ENCODE measurements at regions not wholly inside any gene's neighbourhood (a gene's known extent, or its start where the extent isn't known, plus 50 kb on each side); places are given as distances from the start of the nearest gene placed in this dataset.

DNA sequence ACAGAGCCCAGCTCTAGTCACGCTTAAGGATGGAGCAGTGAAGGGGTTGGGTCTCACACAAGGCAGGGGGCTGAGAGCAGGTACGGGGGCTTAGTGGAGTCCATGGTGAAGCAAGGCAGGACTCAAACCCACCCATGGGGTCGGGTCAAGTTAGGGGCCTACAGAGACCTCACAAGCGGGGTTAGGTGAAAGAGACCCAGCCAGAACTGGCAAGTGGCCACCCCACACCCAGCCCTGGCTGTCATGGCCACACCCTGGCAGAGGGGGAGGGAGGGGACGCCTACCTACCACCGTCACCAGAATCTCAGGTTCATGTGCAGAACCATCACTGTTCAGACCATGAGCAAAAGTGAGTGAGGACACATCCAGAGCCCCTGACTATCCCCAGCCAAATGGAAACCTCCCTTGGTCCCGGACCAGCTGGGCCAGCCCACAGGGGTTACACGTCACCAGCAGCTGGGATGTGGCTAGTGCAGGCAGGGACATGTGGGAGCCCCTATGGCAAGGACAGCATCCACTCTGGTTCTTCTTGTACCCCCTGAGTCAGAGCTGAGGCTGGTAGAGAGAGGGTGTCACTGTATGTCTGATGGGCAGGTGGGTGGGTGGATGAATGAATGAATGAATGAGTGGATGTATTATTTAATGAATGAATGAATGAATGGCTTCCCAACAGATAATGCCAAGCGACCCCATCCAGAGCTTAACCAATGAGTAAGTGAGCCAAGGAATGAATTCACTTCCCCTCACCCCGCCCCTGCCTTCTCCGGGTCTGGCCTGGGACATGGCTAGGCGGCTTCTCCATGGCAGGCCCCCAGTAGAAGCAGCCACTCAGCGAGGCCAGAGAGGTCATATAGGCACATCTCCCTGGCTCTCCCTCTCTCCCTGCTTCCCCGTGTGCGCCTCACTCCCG, 681.6 kb downstream of the TBC1D22A start:
- no peak for DNase-seq (ENCODE audit: low read depth)

DNA sequence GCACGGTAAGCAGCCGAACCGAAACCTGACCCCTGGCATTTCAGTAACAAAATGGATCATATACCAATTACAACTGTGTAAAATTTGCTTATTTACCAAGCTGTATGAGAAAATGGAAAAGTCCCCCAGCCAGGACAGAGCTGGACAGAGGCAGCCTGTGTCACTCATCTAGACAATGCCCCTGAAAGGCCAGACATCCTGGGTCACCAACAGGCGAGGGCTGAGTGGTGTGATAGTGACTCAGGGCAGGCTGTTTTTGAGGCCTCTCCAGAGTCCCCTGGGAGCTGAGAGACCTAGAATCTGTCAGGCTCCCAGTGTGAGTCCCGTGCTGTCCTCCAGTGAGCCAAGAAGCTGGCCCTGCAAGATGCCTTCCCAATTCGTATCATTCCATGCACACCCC, 680.4 kb downstream of the TBC1D22A start:
- no peak for DNase-seq (ENCODE audit: low read depth)

DNA sequence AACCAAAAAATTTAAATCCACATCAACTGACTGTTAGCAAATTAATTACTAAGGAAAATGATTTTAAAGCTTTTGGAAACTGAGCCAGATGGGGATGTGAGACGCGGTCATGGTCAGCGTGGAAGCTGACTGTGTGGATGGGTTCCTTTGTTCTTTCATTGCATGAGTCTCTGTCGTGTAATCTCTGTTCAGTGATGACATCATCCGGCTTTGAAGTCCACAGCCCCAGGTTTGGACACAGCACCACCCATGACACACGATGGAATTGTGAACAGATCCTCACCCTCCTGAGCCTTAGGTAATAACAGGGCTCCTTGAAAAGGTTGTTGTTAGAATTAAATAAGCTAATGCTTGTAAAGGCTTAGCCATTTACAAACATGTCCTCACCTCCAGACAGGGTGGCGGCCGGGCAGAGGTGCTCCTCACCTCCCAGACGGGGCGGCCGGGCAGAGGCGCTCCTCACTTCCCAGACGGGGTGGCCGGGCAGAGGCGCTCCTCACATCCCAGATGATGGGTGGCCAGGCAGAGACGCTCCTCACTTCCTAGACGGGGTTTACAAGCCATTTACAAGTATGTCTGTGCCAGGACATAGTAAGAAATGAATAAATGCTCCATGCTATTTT, 677.3 kb downstream of the TBC1D22A start:
- DNase-seq (ENCODE audit: low read depth): no peak

DNA sequence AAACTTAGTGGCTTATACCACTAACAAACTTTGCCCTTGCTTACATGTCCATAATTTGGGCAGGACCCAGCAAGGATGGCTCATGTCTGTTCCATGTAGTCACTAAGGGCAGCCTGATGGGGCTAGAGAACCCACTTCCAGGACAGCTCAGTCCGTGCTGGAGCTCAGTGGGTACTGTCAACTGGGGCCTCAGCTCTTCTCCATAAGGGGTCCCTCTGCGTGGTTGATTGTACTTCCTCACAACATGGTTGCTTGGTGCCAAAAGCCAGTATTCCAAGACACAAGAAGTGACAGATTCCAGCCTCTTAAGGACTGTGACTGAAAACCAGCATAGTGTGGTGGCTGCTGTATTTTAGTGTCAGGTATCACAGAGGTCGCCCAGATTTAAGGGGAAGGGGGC, 675.2 kb downstream of the TBC1D22A start:
- DNase-seq (ENCODE audit: low read depth): no peak

DNA sequence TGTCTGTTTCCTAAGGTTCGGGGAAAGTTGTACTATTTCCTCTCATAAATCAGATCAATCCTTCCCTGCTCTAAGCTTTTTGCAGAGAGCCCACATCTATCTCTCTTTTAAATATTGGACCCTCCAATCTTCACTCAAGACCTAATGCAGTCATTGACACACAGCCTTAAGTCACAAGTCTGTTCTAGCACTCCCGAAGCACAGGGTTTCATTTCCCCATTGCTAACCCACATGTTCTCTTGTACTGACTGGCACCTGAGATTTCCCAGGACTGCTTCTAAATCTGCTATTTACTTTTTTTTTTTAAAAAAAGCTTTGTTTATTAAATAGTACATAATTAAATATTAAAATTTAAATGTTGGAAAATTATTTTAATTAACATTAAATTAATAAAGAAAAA, 674.7 kb downstream of the TBC1D22A start:
- DNase-seq (ENCODE audit: low read depth): no peak

DNA sequence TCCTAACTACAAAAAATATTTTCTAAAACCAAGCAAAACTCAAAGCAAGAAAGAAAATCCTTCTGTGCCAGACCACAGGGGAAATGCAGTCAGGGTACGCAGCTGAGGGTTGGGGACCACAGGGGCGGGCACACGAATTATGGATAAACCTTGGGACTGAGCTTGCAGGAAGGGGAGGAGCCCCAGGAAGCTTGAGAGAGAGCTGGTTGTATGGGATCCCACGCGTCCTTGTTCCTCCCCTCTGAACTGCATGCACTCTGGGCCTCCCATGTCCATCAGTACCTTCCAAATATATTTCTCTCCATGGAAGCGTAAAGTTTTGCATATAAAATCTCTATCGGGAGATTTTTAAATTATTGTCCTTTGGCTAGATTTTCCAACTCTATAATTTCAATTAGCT, 673.4 kb downstream of the TBC1D22A start:
- DNase-seq (ENCODE audit: low read depth): no peak

DNA sequence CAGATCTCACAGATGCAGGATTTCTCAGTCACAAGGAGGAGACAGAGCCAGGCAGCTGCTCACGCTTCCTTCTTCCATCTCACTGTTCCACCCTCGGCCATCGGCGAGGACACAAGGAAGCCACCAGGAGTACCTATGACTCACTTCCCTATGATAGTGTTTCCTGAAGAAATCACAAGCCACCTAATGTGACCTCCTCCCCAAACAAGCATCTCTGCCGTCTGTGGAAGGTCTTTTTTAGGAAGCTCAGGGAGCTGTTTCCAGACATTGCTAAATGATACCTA, 672.7 kb downstream of the TBC1D22A start:
- DNase-seq (ENCODE audit: low read depth): no peak

DNA sequence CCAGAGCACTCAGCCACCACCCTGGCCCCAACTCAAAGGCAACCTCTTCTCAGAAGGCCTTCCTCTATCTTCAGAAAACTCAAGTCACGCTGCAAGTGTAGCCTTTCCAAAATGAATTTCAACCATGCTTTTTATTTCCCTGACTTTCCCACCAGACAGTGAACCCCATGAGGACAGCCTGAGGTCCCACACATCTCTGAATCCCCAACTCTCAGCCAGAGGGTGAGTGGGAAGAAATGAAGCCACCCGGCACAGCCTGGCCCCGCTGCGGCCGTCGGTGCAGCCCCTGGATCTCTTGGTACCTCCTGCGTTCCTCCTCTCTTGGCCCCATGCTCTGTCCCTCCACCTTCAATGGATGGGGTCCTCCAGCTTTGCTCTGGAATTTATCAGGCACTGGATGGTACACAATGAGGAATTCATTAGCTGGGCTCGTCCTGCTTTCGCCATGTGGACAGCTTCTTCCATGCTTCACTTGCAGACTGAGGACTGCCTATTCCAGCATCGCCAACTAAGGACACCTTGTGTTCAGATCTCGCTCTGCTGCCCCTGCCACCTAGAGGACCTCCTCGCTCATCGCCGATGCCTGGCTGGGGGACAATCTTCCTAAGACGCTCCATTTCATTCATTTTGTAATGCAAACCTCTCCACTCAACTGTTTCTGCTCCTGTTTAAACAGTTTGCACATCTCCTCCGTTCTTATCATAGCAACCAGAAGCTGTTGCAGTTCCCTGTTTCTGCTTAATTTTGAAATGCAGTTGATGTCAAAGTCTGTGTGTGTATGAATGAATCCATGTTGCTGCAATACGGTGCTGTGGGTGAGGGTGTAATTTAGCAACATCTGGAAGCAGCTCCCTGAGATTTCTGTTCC, 672.1 kb downstream of the TBC1D22A start:
- DNase-seq (ENCODE audit: low read depth): no peak

DNA sequence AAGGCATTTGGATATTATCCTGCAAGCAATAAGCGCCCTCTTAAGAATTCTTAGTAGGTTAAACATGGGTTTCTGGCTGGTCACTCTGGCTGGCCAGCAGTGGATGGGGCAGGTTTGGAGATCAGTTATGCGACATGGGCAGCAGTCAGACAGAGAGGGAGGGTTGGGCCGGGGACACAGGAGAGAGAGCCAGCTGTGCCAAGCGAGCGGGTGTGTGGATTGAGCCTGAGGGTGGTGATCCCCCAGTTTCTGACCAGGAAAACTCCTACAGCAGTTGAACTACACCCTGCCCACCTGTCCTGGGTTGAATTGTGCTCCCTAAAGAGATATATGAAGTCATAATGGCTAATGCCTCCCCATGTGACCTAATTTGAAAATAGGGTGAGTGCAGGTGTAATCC, 671.2 kb downstream of the TBC1D22A start:
- no peak for DNase-seq (ENCODE audit: low read depth)

DNA sequence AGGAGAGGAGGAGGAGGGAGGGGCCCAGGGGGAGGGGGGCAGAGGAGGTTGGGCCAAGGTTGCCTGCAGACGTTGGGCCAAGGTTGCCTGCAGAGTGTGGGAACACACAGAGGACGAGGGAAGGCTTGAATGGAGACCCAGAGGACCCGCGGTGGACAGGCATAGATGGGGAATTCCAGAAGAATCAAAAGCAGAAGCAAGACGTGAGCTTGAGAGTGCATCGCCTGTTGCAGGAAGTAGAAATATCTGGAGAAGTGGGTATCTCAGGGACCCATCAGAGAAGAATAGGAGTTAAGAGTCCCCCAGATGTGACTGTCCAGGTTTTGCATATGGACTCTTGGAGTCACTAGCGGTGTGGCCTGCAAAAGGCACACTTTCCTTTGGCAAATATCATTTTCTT, 670.2 kb downstream of the TBC1D22A start:
- DNase-seq (ENCODE audit: low read depth): no peak

DNA sequence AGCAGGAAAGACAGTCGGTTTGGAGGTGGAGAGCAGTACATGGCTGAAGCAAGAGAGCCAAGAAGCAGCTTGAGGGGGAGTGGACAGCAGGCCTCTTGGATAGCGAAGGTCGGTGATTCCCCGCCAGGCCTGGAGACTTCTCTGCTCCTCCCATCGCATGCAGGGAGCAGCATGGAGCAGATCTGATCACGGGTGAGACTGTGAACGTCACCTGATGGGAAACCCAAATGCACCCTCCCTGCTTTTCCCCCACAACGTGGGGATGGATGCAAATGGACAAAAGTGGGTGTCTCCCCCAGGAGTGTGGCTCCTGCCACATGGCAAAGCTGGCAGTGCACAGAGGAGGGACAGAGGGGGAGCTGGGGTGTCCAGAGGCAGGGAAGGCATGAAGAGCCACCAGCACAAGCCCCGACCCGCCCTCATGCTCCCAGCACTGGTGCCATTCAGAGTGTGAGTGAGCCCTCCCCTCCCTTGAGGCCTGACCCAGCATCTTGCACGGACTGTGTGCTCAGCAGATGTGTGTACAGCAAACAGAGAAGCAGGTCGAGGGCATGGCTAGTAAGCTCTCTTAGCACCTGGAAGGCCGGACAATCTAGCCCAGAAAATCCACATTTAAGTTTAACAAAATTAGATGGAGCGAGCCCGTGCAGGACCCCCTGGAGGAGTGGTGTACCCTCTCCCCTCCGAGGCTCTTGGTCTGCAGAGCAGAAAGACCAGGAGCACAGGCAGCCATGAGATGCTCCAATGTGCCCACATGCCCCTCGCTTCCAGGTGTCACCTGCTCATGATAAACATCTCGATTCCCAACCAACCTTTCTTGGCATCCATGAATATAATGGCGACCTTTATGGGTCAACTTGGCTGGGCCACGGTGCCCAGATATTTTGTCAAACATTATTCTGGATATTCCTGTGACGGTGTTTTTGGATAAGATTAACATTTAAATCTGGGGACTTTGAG, 661.7 kb downstream of the TBC1D22A start:
- DNase-seq (ENCODE audit: low read depth): no peak

DNA sequence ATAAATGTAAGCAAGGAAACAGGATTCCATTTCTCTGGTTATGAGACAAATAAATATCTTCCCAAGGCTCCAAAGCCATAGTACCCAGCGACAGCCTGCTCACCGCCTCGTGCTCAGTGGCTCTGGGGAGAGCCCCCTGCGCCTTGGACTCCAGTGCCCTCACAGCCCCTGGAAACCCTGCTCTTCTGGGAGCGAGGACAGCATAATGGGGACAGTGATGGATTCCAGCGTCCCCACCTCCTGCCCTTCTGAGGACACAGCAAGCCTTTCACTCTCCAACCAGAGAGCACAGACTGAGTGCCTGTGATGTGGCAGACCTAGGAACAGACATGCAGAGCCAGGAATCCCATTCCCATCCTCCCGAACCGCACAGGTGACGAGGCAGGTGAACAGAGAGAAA, 660.8 kb downstream of the TBC1D22A start:
- no peak for DNase-seq (ENCODE audit: low read depth)

DNA sequence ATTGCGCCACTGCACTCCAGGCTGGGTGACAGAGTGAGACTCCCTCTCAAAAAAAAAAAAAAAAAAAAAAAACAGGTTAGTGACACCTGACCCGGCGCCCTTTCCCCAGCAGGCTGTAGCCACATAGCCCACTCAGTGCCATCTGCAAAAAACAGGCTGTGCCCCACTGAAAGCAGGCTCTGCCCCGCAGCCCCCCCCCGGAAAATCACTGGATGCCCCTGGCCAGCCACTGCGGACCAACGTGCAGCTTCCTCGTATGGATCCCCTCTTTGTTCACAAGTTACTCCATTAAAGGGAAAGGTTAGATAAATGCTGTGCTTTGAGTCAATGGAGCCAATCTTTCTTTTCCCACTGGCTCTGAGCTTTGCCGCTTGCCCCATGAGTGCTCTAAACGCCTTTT, 660.3 kb downstream of the TBC1D22A start:
- no peak for DNase-seq (ENCODE audit: low read depth)

DNA sequence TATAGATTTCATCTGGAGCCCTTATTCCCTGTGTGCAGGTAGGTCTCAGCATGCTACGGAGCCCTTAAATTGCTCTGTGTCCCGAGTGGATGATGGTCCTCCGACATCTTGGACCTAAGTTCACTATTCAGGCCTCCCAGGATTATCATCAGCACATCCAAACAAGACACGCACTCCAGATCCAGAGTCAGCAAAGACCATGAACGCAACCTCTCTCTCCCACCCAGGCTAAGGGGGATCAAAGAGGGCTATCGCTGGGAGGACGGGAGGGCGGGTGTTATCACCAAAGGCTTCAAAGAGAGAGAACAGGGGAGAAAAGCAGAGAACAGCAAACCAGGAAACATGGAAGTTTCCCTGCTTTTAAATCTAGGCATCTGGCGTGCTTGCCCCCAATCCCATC, 659.4 kb downstream of the TBC1D22A start:
- DNase-seq (ENCODE audit: low read depth): no peak

DNA sequence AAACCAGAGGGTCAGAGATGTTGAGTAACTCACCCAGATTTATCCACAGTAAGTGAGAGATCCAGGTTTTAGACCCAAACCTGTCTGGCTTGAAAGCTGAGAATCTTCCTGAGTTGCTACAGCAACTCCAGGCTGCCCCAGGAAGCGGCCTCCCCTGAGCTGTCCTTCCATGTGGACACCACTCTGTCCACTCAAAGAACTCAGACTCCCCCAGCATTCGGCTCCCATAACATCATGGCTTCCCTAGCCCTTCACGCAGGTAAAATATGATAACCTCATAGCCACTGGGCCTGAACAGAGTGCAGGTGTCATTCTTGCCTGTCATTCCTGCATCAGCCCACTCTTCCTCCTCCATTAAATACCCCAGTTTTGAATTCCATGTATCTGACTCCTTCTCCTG, 657.8 kb downstream of the TBC1D22A start:
- no peak for DNase-seq (ENCODE audit: low read depth)

DNA sequence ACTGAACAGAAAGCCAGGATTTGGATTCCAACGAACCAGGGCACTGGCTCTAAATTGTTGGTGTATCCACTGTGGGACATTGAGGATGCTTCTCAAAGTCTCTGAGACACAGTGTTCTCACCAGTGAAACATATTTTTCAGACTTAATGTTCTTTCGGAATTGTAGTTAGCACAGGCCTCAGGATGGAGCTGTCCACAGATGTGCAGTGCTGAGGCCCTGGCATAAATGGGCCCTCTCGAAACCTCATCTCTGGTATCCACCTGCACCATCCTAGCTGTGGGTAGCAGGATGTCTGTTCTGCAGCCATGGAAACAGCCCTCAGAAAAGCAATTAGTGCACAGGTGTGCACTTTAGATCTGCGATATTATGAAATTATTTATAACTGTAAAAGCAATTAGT, 656.8 kb downstream of the TBC1D22A start:
- DNase-seq (ENCODE audit: low read depth): no peak

DNA sequence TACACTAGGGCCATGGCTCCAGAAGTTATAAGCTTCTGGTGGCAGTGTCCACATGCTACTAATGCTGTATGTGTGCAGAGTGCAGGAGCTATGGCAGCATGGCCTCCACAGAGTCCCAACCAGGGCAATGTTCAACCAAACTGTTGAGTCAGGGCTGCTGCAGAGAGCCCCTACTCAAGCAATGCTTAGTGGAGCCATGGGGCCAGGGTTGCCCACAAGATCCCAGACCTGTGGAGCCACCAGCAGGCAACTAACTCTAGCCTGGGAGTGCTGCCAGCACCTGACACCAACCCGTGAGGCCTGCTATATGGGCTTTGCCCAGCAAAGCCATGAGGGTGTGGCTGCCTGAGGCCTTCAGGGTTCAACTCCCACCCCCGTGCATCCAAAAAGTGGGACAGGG, 655.2 kb downstream of the TBC1D22A start:
- no peak for DNase-seq (ENCODE audit: low read depth)

DNA sequence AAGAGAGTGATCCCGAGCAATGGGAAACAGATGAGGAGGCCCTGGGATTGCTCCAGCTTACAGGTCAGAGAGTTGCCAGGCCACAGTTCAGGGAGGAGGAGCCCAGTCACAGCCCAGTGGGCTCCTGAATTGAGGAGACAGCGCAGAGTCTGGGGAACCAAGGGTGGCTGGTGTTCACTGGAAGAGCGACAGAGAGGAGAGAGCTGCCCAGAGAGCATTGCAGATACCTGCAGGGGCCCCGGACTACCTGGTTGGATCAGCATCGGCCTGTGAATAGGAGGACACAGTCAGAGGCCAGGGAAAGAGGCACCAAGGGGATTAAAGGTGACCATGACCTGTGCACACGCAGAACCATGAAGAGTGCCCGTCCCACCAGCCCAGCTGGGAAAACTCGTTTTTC, 648.6 kb downstream of the TBC1D22A start:
- DNase-seq (ENCODE audit: low read depth): no peak

DNA sequence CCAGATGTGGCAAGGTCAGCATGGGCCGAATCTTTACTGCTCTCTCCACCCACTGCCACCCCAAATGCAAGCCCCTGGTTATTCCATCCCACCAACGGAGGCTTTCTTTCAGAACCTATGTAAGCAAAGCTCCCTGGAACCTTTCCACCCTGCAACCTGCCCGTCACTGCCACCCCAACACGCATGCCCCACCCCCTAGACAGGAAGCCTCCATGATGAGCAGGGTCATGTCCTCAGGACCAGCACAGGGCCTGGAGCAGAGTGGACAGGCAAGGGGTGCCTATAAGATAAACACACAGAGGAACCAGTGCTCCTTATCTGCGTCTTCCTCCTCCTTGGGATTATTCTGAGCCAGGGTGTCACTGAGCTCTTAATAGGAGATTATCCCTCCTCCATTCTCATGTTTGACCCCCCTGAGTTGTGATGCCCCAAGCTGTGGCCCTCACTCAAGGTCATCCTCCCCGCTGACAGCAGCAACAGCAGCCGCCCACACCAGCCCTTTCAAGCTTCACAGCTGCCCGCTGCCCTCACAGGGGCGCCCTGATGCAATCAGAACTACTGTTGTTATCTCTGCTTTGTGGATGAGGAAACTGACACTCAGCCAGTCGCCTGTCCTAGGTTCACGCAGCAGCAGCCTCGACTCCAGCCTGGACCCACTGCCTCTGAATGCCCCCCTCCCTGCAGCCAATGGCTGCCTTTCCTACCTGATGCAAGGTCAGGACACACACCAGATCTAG, 647.3 kb downstream of the TBC1D22A start:
- DNase-seq (ENCODE audit: low read depth): no peak

DNA sequence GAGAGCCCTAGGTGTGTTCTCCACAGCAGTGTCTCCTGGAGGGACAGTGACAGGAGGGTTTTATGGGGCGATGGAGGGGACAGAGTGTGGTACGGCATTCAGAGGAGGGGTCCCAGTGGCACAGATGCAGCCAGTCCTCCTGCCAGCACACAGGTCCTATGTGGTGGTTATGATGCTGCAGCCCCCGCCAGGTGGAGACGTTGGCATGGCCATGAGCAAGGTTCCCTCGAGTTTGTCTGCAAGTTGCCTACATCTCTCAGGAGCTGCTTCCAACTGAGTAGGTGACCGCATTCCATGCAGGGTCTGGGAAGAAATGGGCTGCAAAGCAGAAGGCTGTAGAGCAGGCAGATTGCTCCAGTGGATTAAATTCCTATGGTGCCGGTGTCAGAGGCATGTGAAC, 646.0 kb downstream of the TBC1D22A start:
- DNase-seq (ENCODE audit: low read depth): no peak
